K562 (cell line): ENCODE measurements at regions not wholly inside any gene's neighbourhood (a gene's known extent, or its start where the extent isn't known, plus 50 kb on each side); places are given as distances from the start of the nearest gene placed in this dataset.

ENCODE experiments used
- ATAC-seq: fragments of 200-7000 bp; cut with Tn5 transposase; 3 replicates; pipeline ENCODE4 v1.9.1; 2020; ENCODE audit warnings: moderate library complexity
- BruUV-seq: library from RNA; stranded (reverse); fragments of 400-500 nt; replicated peaks from 2 replicates; lab custom pipeline; 2021; lab: Mats Ljungman, UMichigan
- CTCF ChIA-PET: fragments of 300-600 bp; formaldehyde crosslinking; extraction: SDS; loops from one replicate; lab custom pipeline; 2021; ENCODE audit warnings: low intra/inter-chr PET ratio; lab: Yijun Ruan, JAX
- POLR2A ChIA-PET: fragments of 300-600, 350-650 bp; sonication (Branson Sonifier 250); formaldehyde crosslinking; extraction: SDS; loops from one replicate; lab custom pipeline; 2021; ENCODE audit warnings: antibody characterized with exemption, inconsistent platforms; lab: Yijun Ruan, JAX
- DNase-seq, 4 experiments: peaks; one replicate each; pipeline versions ENCODE4 v3.0.0 to v3.0.0-alpha.2; 2011 to 2018; ENCODE audit warnings: low spot score in 3 of 4, mixed read lengths in 3 of 4; ENCODE audit errors: extremely low read depth in 1 of 4
- FAIRE-seq: peaks from 2 replicates; lab custom pipeline; 2011; peaks lifted over from hg19 to GRCh38; lab: Jason Lieb, UNC
- H2AFZ ChIP-seq: 2 replicates; pipeline ENCODE4 v1.6.0; 2011; ENCODE audit warnings: low read depth, low read length, control low read depth, inconsistent platforms
- H3K27ac ChIP-seq: fragments of 200-600 bp; 3 replicates; pipeline ENCODE4 v1.8.0; 2011; ENCODE audit warnings: low read depth, mild to moderate bottlenecking, control low read depth, inconsistent platforms, low read length, moderate library complexity, mixed read lengths; ENCODE audit errors: extremely low read depth
- H3K27me3 ChIP-seq, 2 experiments: fragments of 300-600 bp in 1 of 2; 2 replicates in 1 of 2; 3 replicates in 1 of 2; pipeline versions ENCODE4 v1.6.0 to v1.8.0; 2011; ENCODE audit warnings: inconsistent platforms in 2 of 2, low read length in 2 of 2, mild to moderate bottlenecking in 1 of 2, mixed read lengths in 1 of 2, moderate library complexity in 1 of 2; ENCODE audit not compliant: control insufficient read depth in 2 of 2, insufficient read depth in 2 of 2
- H3K36me3 ChIP-seq: fragments of 300-600 bp; 3 replicates; pipeline ENCODE4 v1.8.0; 2011; ENCODE audit warnings: mild to moderate bottlenecking, low read length, inconsistent platforms; ENCODE audit not compliant: control insufficient read depth, insufficient read depth
- H3K4me1 ChIP-seq, 2 experiments: fragments of 200-600 bp in 1 of 2; replicated peaks in 1 of 2; 2 replicates in 1 of 2; 3 replicates in 1 of 2; pipeline versions ENCODE4 v1.5.1 to v1.8.0; 2011; ENCODE audit warnings: inconsistent platforms in 2 of 2, low read length in 2 of 2, mild to moderate bottlenecking in 1 of 2, mixed read lengths in 1 of 2, moderate library complexity in 1 of 2; ENCODE audit not compliant: control insufficient read depth in 2 of 2, insufficient read depth in 2 of 2
- H3K4me2 ChIP-seq: 2 replicates; pipeline ENCODE4 v1.6.1; 2011; ENCODE audit warnings: low read length, control low read depth, inconsistent platforms, mixed read lengths; ENCODE audit not compliant: insufficient read depth
- H3K4me3 ChIP-seq: fragments of 200-600 bp; sonication (generic), shearing (Covaris generic); 2 replicates; pipeline ENCODE4 v1.5.1; 2016; ENCODE audit warnings: control low read depth, inconsistent platforms
- H3K79me2 ChIP-seq: fragments of 200-600 bp; 3 replicates; pipeline ENCODE4 v1.8.0; 2011; ENCODE audit warnings: low read length, inconsistent platforms; ENCODE audit not compliant: control insufficient read depth, insufficient read depth
- H3K9ac ChIP-seq, 2 experiments: 2 replicates each; pipeline versions ENCODE4 v1.6.0 to v1.6.1; 2011; ENCODE audit warnings: low read depth in 2 of 2, low read length in 2 of 2, control low read depth in 1 of 2, inconsistent platforms in 1 of 2, mild to moderate bottlenecking in 1 of 2, mixed read lengths in 1 of 2; ENCODE audit not compliant: insufficient read depth in 1 of 2
- H3K9me1 ChIP-seq: one replicate; pipeline ENCODE4 v1.6.0; 2011; ENCODE audit warnings: inconsistent platforms, mild to moderate bottlenecking, low read length, moderate library complexity; ENCODE audit not compliant: control insufficient read depth, insufficient read depth
- H3K9me3 ChIP-seq: replicated peaks from 2 replicates; pipeline ENCODE4 v1.5.1; 2011; ENCODE audit warnings: low read depth, low read length, inconsistent platforms; ENCODE audit not compliant: control insufficient read depth, insufficient read depth
- H4K20me1 ChIP-seq: replicated peaks from 2 replicates; pipeline ENCODE4 v1.6.1; 2011; ENCODE audit warnings: low read length, inconsistent platforms, mixed read lengths; ENCODE audit not compliant: control insufficient read depth, insufficient read depth
- CREB1 ChIP-seq, 2 experiments: sonication (generic) in 1 of 2; formaldehyde crosslinking in 1 of 2; IDR thresholded peaks; 2 replicates each; pipeline versions ENCODE4 v1.6.1 to v1.8.0; 2012 to 2022; ENCODE audit warnings: inconsistent platforms in 1 of 2, mild to moderate bottlenecking in 1 of 2, missing genetic modification reagents in 1 of 2, moderate library complexity in 1 of 2
- CTCF ChIP-seq, 3 experiments: IDR thresholded peaks in 2 of 3; conservative IDR thresholded peaks in 1 of 3; 2 replicates each; pipeline ENCODE4 v1.5.1; 2011 to 2012; ENCODE audit warnings: low read length in 3 of 3, mild to moderate bottlenecking in 3 of 3, control low read depth in 2 of 3, improper control_type of control experiment in 1 of 3, inconsistent platforms in 1 of 3, low read depth in 1 of 3, mixed read lengths in 1 of 3, moderate library complexity in 1 of 3; ENCODE audit not compliant: insufficient read depth in 2 of 3
- MAX ChIP-seq: sonication (generic); formaldehyde crosslinking; IDR thresholded peaks from 2 replicates; pipeline ENCODE4 v1.9.0; 2022; ENCODE audit warnings: mild to moderate bottlenecking, missing genetic modification reagents
- MYBL2 ChIP-seq, 2 experiments: fragments of 450-650 bp in 1 of 2; sonication (generic) in 1 of 2; formaldehyde crosslinking in 1 of 2; IDR thresholded peaks; 2 replicates each; pipeline versions ENCODE4 v1.6.1 to v1.8.1; 2017 to 2022; ENCODE audit warnings: borderline replicate concordance in 1 of 2, inconsistent platforms in 1 of 2, low read depth in 1 of 2, mild to moderate bottlenecking in 1 of 2, missing genetic modification reagents in 1 of 2, moderate library complexity in 1 of 2
- PATZ1 ChIP-seq: fragments of 250-450 bp; sonication (Bioruptor Pico); IDR thresholded peaks from 2 replicates; pipeline ENCODE4 v1.5.0; 2020; ENCODE audit warnings: mild to moderate bottlenecking, borderline replicate concordance
- PML ChIP-seq: IDR thresholded peaks from 2 replicates; pipeline ENCODE4 v1.6.1; 2012; ENCODE audit warnings: low read length, inconsistent platforms
- RAD51 ChIP-seq: fragments of 450-650 bp; IDR thresholded peaks from 2 replicates; pipeline ENCODE4 v1.7.1; 2016; ENCODE audit warnings: low read depth, mild to moderate bottlenecking, borderline replicate concordance
- TAF7 ChIP-seq: fragments of 450-650 bp; IDR thresholded peaks from 2 replicates; pipeline ENCODE4 v1.6.1; 2016; ENCODE audit warnings: missing genetic modification characterization, missing compliant biosample characterization
- WHSC1 ChIP-seq: IDR thresholded peaks from one replicate; pipeline ENCODE4 v1.6.1; 2012; ENCODE audit warnings: low read length, control low read depth, inconsistent platforms
- XRCC5 ChIP-seq: fragments of 200-400 bp; formaldehyde crosslinking; IDR thresholded peaks from 2 replicates; pipeline ENCODE4 v1.6.1; 2017; ENCODE audit warnings: low read depth, mild to moderate bottlenecking, low read length
- ZBED1 ChIP-seq: IDR thresholded peaks from 2 replicates; pipeline ENCODE4 v1.6.1; 2014
- ZNF347 ChIP-seq: fragments of 450-650 bp; formaldehyde crosslinking; IDR thresholded peaks from 2 replicates; pipeline ENCODE4 v1.4.0; 2020; ENCODE audit warnings: low read depth, mild to moderate bottlenecking, moderate library complexity
- ZNF512 ChIP-seq: IDR thresholded peaks from 2 replicates; pipeline ENCODE4 v1.6.1; 2016; ENCODE audit warnings: missing genetic modification characterization, missing compliant biosample characterization
- ZNF707 ChIP-seq: fragments of 250-450 bp; sonication (Bioruptor Pico); conservative IDR thresholded peaks from 2 replicates; pipeline ENCODE4 v1.8.0; 2022; ENCODE audit warnings: inconsistent platforms, mild to moderate bottlenecking, moderate library complexity
- ZZZ3 ChIP-seq: fragments of 450-650 bp; IDR thresholded peaks from 2 replicates; pipeline ENCODE4 v1.6.1; 2016; ENCODE audit warnings: antibody characterized with exemption, mild to moderate bottlenecking, moderate library complexity
- WGBS: fragments of 100-300 bp; shearing (Covaris generic); methylation state at CpG from one replicate; pipeline ENCODE4 v1.1.6; 2016; ENCODE audit warnings: low coverage, mixed read lengths; ENCODE audit not compliant: insufficient coverage; ENCODE audit errors: missing lambda C conversion rate; 5-methylcytosine and 5-hydroxymethylcytosine counted together
- in situ Hi-C: fragments of 300-500 bp; cut with MboI; formaldehyde crosslinking; loops from 4 replicates; pipeline ENCODE4 v1.15.0; 2018; ENCODE audit warnings: inconsistent platforms, mixed read lengths
- intact Hi-C: fragments of 100-400 bp; cut with micrococcal nuclease; formaldehyde crosslinking; loops from 2 replicates; pipeline ENCODE4 v1.14.2; 2022

GRCh38 chr12:125303337-125303736, 238.1 kb downstream of the AACS start:
- FAIRE-seq: no peak
- no peak for ATAC-seq
- intact Hi-C loops: no loop called here
- no peaks in the 10 kb centered on the region for H3K79me2 ChIP-seq
- no peak overlapping the region for H2AFZ ChIP-seq
- H3K27me3 ChIP-seq: peaks cover 0 to 8% of the 10 kb centered on the region in 2 experiments; a peak in 2 of 5 replicates
- ChIA-PET POLR2A (no interaction called here), CTCF (no interaction called here)
- H3K4me3 ChIP-seq: no peak overlapping the region
- no peaks in the 10 kb centered on the region for H3K4me1 ChIP-seq
- no peaks in the 10 kb centered on the region for H3K9me1 ChIP-seq
- WGBS: 0% methylated on average over 2 of the region's 2 CpGs
- no peak overlapping the region for H3K9ac ChIP-seq
- H3K27ac ChIP-seq: no peak overlapping the region
- no peaks in the 10 kb centered on the region for H4K20me1 ChIP-seq
- no peaks in the 10 kb centered on the region for H3K36me3 ChIP-seq
- no peaks in the 10 kb centered on the region for H3K9me3 ChIP-seq
- no peak for DNase-seq
- no TSS peak for BruUV-seq
- H3K4me2 ChIP-seq: no peak overlapping the region
- in situ Hi-C loops: no loop called here
- no peak for TF ChIP-seq RAD51
- TF ChIP-seq WHSC1: no peak
- TF ChIP-seq ZNF512 (tag): no peak
- no peak for TF ChIP-seq XRCC5
- no peak for TF ChIP-seq PATZ1 (CRISPR knock-in tag)
- TF ChIP-seq CREB1 (IDR thresholded peaks at IDR 0.05): no peak
- TF ChIP-seq CREB1 (CRISPR knock-in tag; IDR thresholded peaks at IDR 0.05): no peak
- no peak for TF ChIP-seq MAX (CRISPR knock-in tag)
- TF ChIP-seq MYBL2 (IDR thresholded peaks at IDR 0.05; ENCODE audit: low read depth): no peak
- no peak for TF ChIP-seq MYBL2 (CRISPR knock-in tag; IDR thresholded peaks at IDR 0.05; ENCODE audit: borderline replicate concordance)
- no peak for TF ChIP-seq ZNF347
- TF ChIP-seq ZNF707 (CRISPR knock-in tag): no peak
- TF ChIP-seq TAF7 (tag): no peak
- TF ChIP-seq PML: no peak
- no peak for TF ChIP-seq CTCF (IDR thresholded peaks at IDR 0.05 in 2 of 3, conservative IDR thresholded peaks at IDR 0.05 in 1 of 3; ENCODE audit: insufficient read depth in 2 of 3, low read depth in 1 of 3, low read length in 3 of 3)
- no peak for TF ChIP-seq ZZZ3
- no peak for TF ChIP-seq ZBED1
